GM12892 (cell line): ENCODE measurements at regions not wholly inside any gene's neighbourhood (a gene's known extent, or its start where the extent isn't known, plus 50 kb on each side); places are given as distances from the start of the nearest gene placed in this dataset.

ENCODE experiments used
- DNase-seq: peaks from one replicate; pipeline ENCODE4 v3.0.0; 2011; ENCODE audit not compliant: insufficient read length
- FAIRE-seq: peaks from 2 replicates; lab custom pipeline; 2011; peaks lifted over from hg19 to GRCh38; lab: Jason Lieb, UNC
- POLR2A ChIP-seq: IDR thresholded peaks from 2 replicates; pipeline ENCODE4 v1.6.1; 2011; ENCODE audit warnings: low read depth, low read length, control low read depth
- POLR2AphosphoS5 ChIP-seq: IDR thresholded peaks from 2 replicates; pipeline ENCODE4 v1.6.1; 2011; ENCODE audit warnings: low read depth, low read length, control low read depth
- TAF1 ChIP-seq: IDR thresholded peaks from 2 replicates; pipeline ENCODE4 v1.6.1; 2011; ENCODE audit warnings: low read depth, mild to moderate bottlenecking, control low read depth, low read length, borderline replicate concordance

GRCh38 chr5:38167562-38167996 lies 90.8 kb upstream of the EGFLAM start:
- DNase-seq = no peak
- TF ChIP-seq TAF1 (no peak), POLR2A (no peak), POLR2AphosphoS5 (no peak)
- no peak for FAIRE-seq

DNA sequence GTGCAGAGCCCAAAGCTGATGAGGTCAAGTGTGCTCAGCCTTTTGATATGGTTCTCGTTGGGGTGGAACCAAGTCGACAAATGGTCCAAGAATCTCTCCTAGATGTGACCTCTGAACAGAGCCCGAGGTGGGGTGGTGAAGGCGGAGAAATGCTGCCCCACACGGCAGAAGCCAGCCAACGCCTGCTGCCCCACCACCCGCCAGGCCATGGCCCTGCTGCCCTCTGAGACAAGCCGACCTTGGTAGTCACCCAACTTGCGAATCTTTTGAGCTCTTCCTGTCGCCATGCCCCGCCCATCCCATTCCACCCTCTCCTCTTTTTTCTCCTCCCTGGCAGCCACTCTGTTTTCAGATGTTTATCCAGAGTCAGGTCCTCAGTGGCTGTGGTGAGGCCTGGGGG lies 91.5 kb upstream of the EGFLAM start:
- TF ChIP-seq POLR2A = no peak
- no peak for TF ChIP-seq POLR2AphosphoS5
- TF ChIP-seq TAF1 = no peak
- DNase-seq = no peak
- FAIRE-seq = no peak

DNA sequence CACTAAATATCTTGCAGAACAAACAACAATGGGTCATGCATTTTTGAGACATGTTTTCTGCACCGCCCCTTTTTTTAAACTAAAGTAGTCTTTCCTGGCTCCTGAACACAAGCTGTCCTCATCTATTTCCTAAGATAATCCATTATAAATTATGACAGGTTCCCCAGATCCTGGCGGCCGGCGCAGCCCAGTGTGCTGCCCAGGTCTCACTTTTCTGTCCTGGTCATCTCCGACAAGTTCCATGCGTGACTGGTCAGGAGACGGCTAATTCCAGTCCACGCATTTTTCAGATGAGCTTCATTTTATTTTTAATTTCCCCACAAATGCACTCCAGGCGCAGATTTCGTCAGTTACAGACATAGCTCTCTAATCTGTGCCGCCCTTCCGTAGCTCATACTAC lies 92.9 kb upstream of the EGFLAM start:
- TF ChIP-seq POLR2A = no peak
- no peak for TF ChIP-seq TAF1
- no peak for TF ChIP-seq POLR2AphosphoS5
- FAIRE-seq = no peak

DNA sequence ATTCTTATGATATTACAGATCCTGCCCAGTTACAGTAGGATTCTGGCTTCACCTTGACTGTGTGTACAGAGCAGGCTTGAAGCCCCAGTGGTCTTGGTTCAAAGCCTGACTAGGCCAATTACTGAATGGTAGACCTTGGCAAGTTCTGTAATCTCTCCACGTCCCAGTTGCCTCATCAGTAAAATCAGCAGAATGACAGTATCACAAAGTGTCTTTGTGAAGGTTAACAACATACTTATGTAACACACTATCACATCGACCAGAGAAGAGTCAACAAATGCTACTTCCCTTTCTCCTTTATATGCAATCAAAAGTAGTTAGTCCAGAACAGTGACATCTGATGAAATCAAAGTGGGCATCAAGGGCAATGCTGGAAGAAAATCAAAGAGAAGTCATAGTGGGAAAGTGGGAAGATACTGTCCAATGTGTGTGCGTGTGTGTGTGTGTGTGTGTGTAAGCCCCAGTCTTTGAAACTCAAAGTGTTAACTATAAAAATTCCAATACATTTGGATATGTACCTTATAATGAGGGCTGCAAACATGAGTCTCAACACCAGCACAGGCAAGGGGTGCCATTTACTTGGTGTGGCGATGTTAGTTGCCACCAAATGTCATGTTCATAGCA lies 93.5 kb upstream of the EGFLAM start:
- FAIRE-seq (no peak), DNase-seq (no peak)
- no peak for TF ChIP-seq POLR2A
- TF ChIP-seq TAF1 = no peak
- TF ChIP-seq POLR2AphosphoS5 = no peak

More for the DNA sequence above, 92.9 kb upstream of the EGFLAM start:
- no peak for DNase-seq

GRCh38 chr5:38163636-38164237 lies 94.6 kb upstream of the EGFLAM start:
- no peak for DNase-seq
- TF ChIP-seq POLR2A = no peak
- TF ChIP-seq POLR2AphosphoS5 = no peak
- TF ChIP-seq TAF1 = no peak
- no peak for FAIRE-seq

GRCh38 chr5:38162625-38163024 lies 95.7 kb upstream of the EGFLAM start:
- TF ChIP-seq POLR2AphosphoS5 (no peak), POLR2A (no peak), TAF1 (no peak)
- FAIRE-seq (no peak), DNase-seq (no peak)

DNA sequence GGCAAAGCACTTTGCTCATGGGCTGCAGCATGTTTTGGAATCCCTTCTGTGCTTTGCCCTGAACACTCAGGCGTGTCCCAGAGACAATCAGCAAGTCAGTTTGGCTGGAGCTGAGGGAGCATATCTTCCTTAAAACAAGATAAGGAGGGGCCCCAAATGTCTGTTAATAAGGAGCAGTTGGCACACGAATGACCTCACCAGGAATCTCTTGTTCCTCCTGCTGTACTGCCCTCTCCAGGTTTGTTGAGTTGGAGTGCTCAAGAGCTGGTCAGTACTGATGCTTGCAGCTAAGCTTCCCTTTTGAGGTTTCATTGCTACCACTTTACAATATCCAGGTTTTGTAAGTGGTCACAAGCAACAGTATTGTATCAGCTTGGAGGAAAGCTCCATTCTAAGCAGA lies 101.3 kb upstream of the EGFLAM start:
- DNase-seq (no peak), FAIRE-seq (no peak)
- TF ChIP-seq POLR2AphosphoS5 (no peak), TAF1 (no peak), POLR2A (no peak)

- no peak for TF ChIP-seq POLR2AphosphoS5
- TF ChIP-seq POLR2A = no peak
- no peak for TF ChIP-seq TAF1
- DNase-seq = no peak
- FAIRE-seq = no peak
These were observed 103.6 kb upstream of the EGFLAM start for GRCh38 chr5:38154615-38155204.

DNA sequence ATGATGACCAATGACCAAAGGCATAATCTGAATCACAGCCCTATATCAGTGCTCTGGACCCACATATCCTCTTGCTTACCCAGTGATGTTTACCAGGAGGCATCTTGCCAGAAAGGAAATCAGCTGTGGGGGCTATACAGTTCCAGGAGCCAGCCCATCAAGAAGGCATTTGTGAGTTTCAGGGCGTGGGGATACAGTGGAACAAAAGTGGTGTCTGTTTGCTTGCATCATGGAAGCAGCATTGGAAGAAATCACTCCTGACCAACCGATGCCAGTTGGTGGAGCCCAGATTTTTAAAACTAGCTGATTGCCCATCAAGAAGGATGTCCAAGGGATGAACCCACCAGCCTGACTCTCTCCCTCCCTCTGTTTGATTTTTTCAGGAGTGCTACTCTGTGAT lies 106.5 kb upstream of the EGFLAM start:
- no peak for TF ChIP-seq POLR2AphosphoS5
- TF ChIP-seq POLR2A = no peak
- TF ChIP-seq TAF1 = no peak
- no peak for FAIRE-seq

DNA sequence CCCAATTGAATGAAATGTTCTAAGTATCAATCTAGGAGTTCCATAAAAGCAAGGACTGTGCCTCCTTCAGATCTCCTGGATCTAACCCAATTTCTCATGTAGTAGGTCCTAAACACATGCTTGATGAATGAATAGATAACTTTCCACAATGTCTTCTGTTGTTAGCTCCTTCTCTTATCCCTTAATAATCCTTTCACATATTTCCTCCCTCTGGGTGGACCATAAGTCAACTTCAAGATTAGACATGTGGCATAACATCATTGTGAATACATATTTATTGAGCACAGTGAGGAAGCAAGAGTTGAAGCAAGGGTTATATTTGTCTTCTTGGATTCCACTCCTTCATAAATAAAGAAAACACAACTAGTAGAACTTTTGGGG lies 108.6 kb upstream of the EGFLAM start:
- TF ChIP-seq TAF1 = no peak
- no peak for TF ChIP-seq POLR2AphosphoS5
- no peak for TF ChIP-seq POLR2A
- FAIRE-seq = no peak
- DNase-seq = no peak

More for the DNA sequence above, 106.5 kb upstream of the EGFLAM start:
- DNase-seq = no peak

GRCh38 chr5:38148021-38148625 lies 110.2 kb upstream of the EGFLAM start:
- no peak for FAIRE-seq
- TF ChIP-seq TAF1 (no peak), POLR2AphosphoS5 (no peak), POLR2A (no peak)
- DNase-seq = no peak
